ENCODE measurements at regions not wholly inside any gene's neighbourhood (a gene's known extent, or its start where the extent isn't known, plus 50 kb on each side); places are given as distances from the start of the nearest gene placed in this dataset.

GRCh38 chr3:83023086-83023485 is 1261.6 kb upstream of the GBE1 start:
- Histone ChIP-seq H3K27me3 (ENCODE audit: low read depth) (no peaks in the 10 kb centered on the region), H3K36me3 (no peaks in the 10 kb centered on the region), H3K4me1 (no peaks in the 10 kb centered on the region), H3K27ac (no peak overlapping the region), H3K9me3 (no peaks in the 10 kb centered on the region), H3K4me3 (no peak overlapping the region)
- TF ChIP-seq, protein P1, sequence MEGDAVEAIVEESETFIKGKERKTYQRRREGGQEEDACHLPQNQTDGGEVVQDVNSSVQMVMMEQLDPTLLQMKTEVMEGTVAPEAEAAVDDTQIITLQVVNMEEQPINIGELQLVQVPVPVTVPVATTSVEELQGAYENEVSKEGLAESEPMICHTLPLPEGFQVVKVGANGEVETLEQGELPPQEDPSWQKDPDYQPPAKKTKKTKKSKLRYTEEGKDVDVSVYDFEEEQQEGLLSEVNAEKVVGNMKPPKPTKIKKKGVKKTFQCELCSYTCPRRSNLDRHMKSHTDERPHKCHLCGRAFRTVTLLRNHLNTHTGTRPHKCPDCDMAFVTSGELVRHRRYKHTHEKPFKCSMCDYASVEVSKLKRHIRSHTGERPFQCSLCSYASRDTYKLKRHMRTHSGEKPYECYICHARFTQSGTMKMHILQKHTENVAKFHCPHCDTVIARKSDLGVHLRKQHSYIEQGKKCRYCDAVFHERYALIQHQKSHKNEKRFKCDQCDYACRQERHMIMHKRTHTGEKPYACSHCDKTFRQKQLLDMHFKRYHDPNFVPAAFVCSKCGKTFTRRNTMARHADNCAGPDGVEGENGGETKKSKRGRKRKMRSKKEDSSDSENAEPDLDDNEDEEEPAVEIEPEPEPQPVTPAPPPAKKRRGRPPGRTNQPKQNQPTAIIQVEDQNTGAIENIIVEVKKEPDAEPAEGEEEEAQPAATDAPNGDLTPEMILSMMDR (IDR thresholded peaks at IDR 0.05), result no peak
- no peak for DNase-seq
- intact Hi-C loops (cut with DNase I), result no loop called here
- ATAC-seq, result no peak

DNA sequence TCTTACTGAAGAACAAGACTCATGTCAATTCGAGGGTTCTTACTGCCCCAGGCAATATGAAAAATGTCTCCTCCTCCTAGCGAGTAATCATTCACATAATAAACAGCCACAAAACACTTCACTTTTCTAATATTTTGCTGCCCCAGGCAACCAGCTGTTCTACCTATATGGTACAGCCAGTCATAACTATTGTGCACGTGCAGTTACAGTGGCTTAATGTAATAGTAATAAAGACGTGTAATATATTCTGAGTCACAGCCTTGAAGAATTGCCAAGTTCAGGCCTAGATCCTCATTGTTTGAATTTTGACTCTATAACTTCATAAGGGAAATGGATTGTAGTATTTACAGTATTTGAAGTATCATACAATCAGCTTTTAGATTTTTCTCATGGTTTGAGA is 1250.0 kb upstream of the GBE1 start:
- TF ChIP-seq, protein P1 (IDR thresholded peaks at IDR 0.05), result no peak
- DNase-seq (no peak), ATAC-seq (no peak)
- no peaks in the 10 kb centered on the region for H3K36me3 ChIP-seq
- no peak overlapping the region for H3K27ac ChIP-seq
- H3K4me3 ChIP-seq, result no peak overlapping the region
- no peaks in the 10 kb centered on the region for H3K4me1 ChIP-seq
- intact Hi-C loops (cut with DNase I), result no loop called here
- H3K27me3 ChIP-seq (ENCODE audit: low read depth), result no peaks in the 10 kb centered on the region
- no peaks in the 10 kb centered on the region for H3K9me3 ChIP-seq

GRCh38 chr3:83003917-83004316 is 1242.5 kb upstream of the GBE1 start:
- Histone ChIP-seq H3K27me3 (ENCODE audit: low read depth) (no peaks in the 10 kb centered on the region), H3K36me3 (no peaks in the 10 kb centered on the region), H3K27ac (no peak overlapping the region), H3K9me3 (no peaks in the 10 kb centered on the region), H3K4me1 (no peaks in the 10 kb centered on the region), H3K4me3 (no peak overlapping the region)
- intact Hi-C loops (cut with DNase I), result no loop called here
- TF ChIP-seq, protein P1 (IDR thresholded peaks at IDR 0.05), result no peak
- DNase-seq (no peak), ATAC-seq (no peak)

GRCh38 chr3:83002869-83003445 is 1241.5 kb upstream of the GBE1 start:
- no peaks in the 10 kb centered on the region for H3K27me3 ChIP-seq (ENCODE audit: low read depth)
- no peaks in the 10 kb centered on the region for H3K4me1 ChIP-seq
- no peak overlapping the region for H3K4me3 ChIP-seq
- no peak for DNase-seq
- TF ChIP-seq, protein P1 (IDR thresholded peaks at IDR 0.05), result no peak
- ATAC-seq, result no peak
- H3K27ac ChIP-seq, result no peak overlapping the region
- no peaks in the 10 kb centered on the region for H3K36me3 ChIP-seq
- no peaks in the 10 kb centered on the region for H3K9me3 ChIP-seq
- intact Hi-C loops (cut with DNase I), result no loop called here

GRCh38 chr3:82999777-83000176 is 1238.3 kb upstream of the GBE1 start:
- TF ChIP-seq, protein P1 (IDR thresholded peaks at IDR 0.05), result no peak
- intact Hi-C loops (cut with DNase I), result no loop called here
- ATAC-seq, result no peak

DNA sequence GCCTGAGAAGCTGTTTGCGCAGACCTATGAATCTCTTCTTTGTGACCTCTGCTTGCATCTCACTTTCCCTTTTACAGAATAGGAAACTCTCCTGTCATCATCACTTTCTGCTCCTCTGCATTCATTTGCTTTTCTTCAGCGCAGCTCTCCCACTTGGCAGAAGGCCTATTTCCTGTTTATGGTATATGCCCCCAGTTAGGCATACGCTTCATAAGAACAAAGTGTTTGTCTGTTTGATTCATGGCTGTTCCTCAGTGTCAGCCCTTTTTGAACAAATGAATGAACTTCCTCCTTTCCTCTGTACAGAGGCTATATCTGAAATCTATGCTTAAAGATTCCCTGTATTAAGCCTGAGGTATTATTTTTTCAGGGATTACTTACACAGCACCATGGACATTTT is 1216.9 kb upstream of the GBE1 start:
- intact Hi-C loops (cut with DNase I), result no loop called here
- no peak for ATAC-seq
- H3K36me3 ChIP-seq, result no peaks in the 10 kb centered on the region
- TF ChIP-seq, protein P1 (IDR thresholded peaks at IDR 0.05), result no peak
- no peak overlapping the region for H3K4me3 ChIP-seq
- H3K9me3 ChIP-seq, result no peaks in the 10 kb centered on the region
- no peak overlapping the region for H3K27ac ChIP-seq
- no peaks in the 10 kb centered on the region for H3K4me1 ChIP-seq
- DNase-seq, result no peak
- no peaks in the 10 kb centered on the region for H3K27me3 ChIP-seq (ENCODE audit: low read depth)

More at GRCh38 chr3:82999777-83000176, 1238.3 kb upstream of the GBE1 start:
- Histone ChIP-seq H3K27ac (no peak overlapping the region), H3K4me1 (no peaks in the 10 kb centered on the region), H3K27me3 (ENCODE audit: low read depth) (no peaks in the 10 kb centered on the region), H3K36me3 (no peaks in the 10 kb centered on the region), H3K9me3 (no peaks in the 10 kb centered on the region), H3K4me3 (no peak overlapping the region)
- DNase-seq, result no peak
